Keratinocyte (primary cell): ENCODE measurements at regions not wholly inside any gene's neighbourhood (a gene's known extent, or its start where the extent isn't known, plus 50 kb on each side); places are given as distances from the start of the nearest gene placed in this dataset.

Source experiments
- DNase-seq: peaks from one replicate; pipeline ENCODE4 v3.0.0-alpha.2; 2011; ENCODE audit warnings: low read depth, missing footprints, low spot score
- FAIRE-seq: peaks from 2 replicates; lab custom pipeline; 2011; peaks lifted over from hg19 to GRCh38; lab: Jason Lieb, UNC
- H2AFZ ChIP-seq: 2 replicates; pipeline ENCODE4 v1.6.0; 2012; ENCODE audit warnings: low read length, control low read depth, inconsistent platforms; ENCODE audit not compliant: control insufficient read depth
- H3K27ac ChIP-seq: 2 replicates; pipeline ENCODE4 v1.5.1; 2011; ENCODE audit warnings: low read length; ENCODE audit not compliant: control insufficient read depth, insufficient read depth
- H3K27me3 ChIP-seq: 3 replicates; pipeline ENCODE4 v1.6.0; 2011; ENCODE audit warnings: low read length; ENCODE audit not compliant: control insufficient read depth, insufficient read depth; ENCODE audit errors: extremely low read depth
- H3K36me3 ChIP-seq, 2 experiments: 2 replicates in 1 of 2; 3 replicates in 1 of 2; pipeline ENCODE4 v1.5.1; 2011; ENCODE audit warnings: low read length in 2 of 2, mild to moderate bottlenecking in 1 of 2; ENCODE audit not compliant: control insufficient read depth in 2 of 2, insufficient read depth in 2 of 2; ENCODE audit errors: extremely low read depth in 1 of 2
- H3K4me1 ChIP-seq: 3 replicates; pipeline ENCODE4 v1.5.1; 2011; ENCODE audit warnings: low read length; ENCODE audit not compliant: control insufficient read depth, insufficient read depth; ENCODE audit errors: extremely low read depth
- H3K4me2 ChIP-seq: 3 replicates; pipeline ENCODE4 v1.6.0; 2011; ENCODE audit warnings: low read depth, low read length; ENCODE audit not compliant: control insufficient read depth, insufficient read depth; ENCODE audit errors: extremely low read depth
- H3K4me3 ChIP-seq, 3 experiments: fragments of 200-600 bp in 1 of 3; sonication (generic) in 1 of 3; 2 replicates in 2 of 3; 3 replicates in 1 of 3; pipeline ENCODE4 v1.5.1; 2011 to 2016; ENCODE audit warnings: low read length in 3 of 3, mild to moderate bottlenecking in 3 of 3, control low read depth in 2 of 3, inconsistent platforms in 1 of 3, low read depth in 1 of 3, mixed read lengths in 1 of 3, mixed run types in 1 of 3, moderate library complexity in 1 of 3; ENCODE audit not compliant: control insufficient read depth in 2 of 3, insufficient read depth in 2 of 3; ENCODE audit errors: extremely low read depth in 1 of 3
- H3K79me2 ChIP-seq: 2 replicates; pipeline ENCODE4 v1.6.0; 2012; ENCODE audit warnings: low read length; ENCODE audit not compliant: control insufficient read depth, insufficient read depth
- H3K9ac ChIP-seq: 3 replicates; pipeline ENCODE4 v1.6.0; 2011; ENCODE audit warnings: low read length; ENCODE audit not compliant: control insufficient read depth, insufficient read depth; ENCODE audit errors: extremely low read depth
- H3K9me1 ChIP-seq: 3 replicates; pipeline ENCODE4 v1.6.0; 2011; ENCODE audit warnings: low read length; ENCODE audit not compliant: control insufficient read depth, insufficient read depth; ENCODE audit errors: extremely low read depth
- H3K9me3 ChIP-seq: 2 replicates; pipeline ENCODE4 v1.5.1; 2012; ENCODE audit warnings: low read depth, low read length; ENCODE audit not compliant: control insufficient read depth
- H4K20me1 ChIP-seq: 3 replicates; pipeline ENCODE4 v1.6.0; 2011; ENCODE audit warnings: low read length; ENCODE audit not compliant: control insufficient read depth, insufficient read depth; ENCODE audit errors: extremely low read depth
- EZH2 ChIP-seq: IDR thresholded peaks from one replicate; pipeline ENCODE4 v1.6.1; 2012; ENCODE audit warnings: inconsistent platforms, mild to moderate bottlenecking, low read length, moderate library complexity
- dilution Hi-C: fragments of 300-500 bp; cut with MboI; formaldehyde crosslinking; loops from one replicate; pipeline ENCODE4 v1.7.0; 2020; ENCODE audit warnings: low sequenced_read_pairs; ENCODE audit not compliant: extremely low pct_ligation_motif_present
- TF ChIP-seq, protein P1 (sequence below), 3 experiments: IDR thresholded peaks in 1 of 3; conservative IDR thresholded peaks in 1 of 3; optimal IDR thresholded peaks in 1 of 3; 2 replicates in 2 of 3; 3 replicates in 1 of 3; pipeline versions ENCODE3 to v1.5.1; 2011; ENCODE audit warnings: low read length in 3 of 3, mild to moderate bottlenecking in 3 of 3, moderate library complexity in 2 of 3, control low read depth in 1 of 3, inconsistent platforms in 1 of 3; ENCODE audit not compliant: insufficient read depth in 2 of 3; ENCODE audit errors: extremely low read depth in 1 of 3

DNA sequence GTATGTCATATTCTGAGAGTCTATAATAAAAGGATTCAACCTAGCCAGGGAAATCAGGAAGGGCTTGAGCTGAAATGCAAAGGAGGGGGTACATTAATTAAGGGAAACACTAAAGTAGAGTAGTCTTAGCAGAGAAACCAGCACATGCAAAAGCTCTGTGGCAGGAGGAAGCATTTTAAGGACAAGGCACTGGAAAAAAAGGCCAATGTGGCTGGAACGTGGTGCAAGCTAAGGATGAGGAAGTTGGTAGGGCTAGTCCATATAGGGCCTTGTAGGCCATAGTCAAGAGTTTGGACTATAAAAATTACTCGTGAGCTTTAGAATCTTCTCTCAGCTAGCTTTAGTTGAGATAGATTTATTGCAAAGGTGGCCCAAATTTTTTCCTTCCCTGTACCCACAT is 75.2 kb upstream of the TOP1 start:
- Histone ChIP-seq H4K20me1 (no peaks in the 10 kb centered on the region), H3K9ac (no peak overlapping the region), H3K27ac (no peak overlapping the region), H3K36me3 (no peaks in the 10 kb centered on the region), H3K4me1 (peaks cover 9% of the 10 kb centered on the region), H3K79me2 (no peaks in the 10 kb centered on the region), H3K9me1 (no peaks in the 10 kb centered on the region), H3K4me2 (no peak overlapping the region), H2AFZ (no peak overlapping the region), H3K4me3 (no peak overlapping the region), H3K27me3 (no peaks in the 10 kb centered on the region), H3K9me3 (no peaks in the 10 kb centered on the region)
- FAIRE-seq (no peak), DNase-seq (no peak)
- no peak for TF ChIP-seq EZH2
- TF ChIP-seq, protein P1, sequence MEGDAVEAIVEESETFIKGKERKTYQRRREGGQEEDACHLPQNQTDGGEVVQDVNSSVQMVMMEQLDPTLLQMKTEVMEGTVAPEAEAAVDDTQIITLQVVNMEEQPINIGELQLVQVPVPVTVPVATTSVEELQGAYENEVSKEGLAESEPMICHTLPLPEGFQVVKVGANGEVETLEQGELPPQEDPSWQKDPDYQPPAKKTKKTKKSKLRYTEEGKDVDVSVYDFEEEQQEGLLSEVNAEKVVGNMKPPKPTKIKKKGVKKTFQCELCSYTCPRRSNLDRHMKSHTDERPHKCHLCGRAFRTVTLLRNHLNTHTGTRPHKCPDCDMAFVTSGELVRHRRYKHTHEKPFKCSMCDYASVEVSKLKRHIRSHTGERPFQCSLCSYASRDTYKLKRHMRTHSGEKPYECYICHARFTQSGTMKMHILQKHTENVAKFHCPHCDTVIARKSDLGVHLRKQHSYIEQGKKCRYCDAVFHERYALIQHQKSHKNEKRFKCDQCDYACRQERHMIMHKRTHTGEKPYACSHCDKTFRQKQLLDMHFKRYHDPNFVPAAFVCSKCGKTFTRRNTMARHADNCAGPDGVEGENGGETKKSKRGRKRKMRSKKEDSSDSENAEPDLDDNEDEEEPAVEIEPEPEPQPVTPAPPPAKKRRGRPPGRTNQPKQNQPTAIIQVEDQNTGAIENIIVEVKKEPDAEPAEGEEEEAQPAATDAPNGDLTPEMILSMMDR (optimal IDR thresholded peaks at IDR 0.05 in 1 of 3, IDR thresholded peaks at IDR 0.05 in 1 of 3, conservative IDR thresholded peaks at IDR 0.05 in 1 of 3; ENCODE audit: extremely low read depth in 1 of 3, insufficient read depth in 2 of 3, low read length in 3 of 3) = no peak
- dilution Hi-C loops = no loop called here

DNA sequence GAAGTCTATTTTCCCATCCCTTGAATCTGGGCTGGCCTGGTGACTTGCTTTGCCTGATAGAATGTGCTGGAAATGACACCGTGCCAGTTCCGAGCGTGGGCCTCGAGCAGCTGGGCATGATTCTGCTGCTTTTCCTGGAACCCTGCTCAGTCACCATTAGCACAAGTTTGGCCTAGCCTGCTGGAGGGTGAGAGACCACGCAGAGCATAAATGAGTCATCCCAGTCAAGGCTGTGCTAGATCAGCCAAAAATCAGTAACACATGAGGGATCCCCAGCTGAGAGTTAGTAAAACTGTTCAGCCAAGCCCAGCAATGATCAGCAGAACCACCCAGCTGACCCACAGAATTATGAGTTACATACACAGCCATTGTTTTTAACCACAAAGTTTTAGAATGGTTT is 74.8 kb upstream of the TOP1 start:
- no peak for DNase-seq
- H2AFZ ChIP-seq = no peak overlapping the region
- H3K4me2 ChIP-seq = no peak overlapping the region
- peaks cover 6% of the 10 kb centered on the region for H3K4me1 ChIP-seq
- H3K79me2 ChIP-seq = no peaks in the 10 kb centered on the region
- no peaks in the 10 kb centered on the region for H3K27me3 ChIP-seq
- no peaks in the 10 kb centered on the region for H4K20me1 ChIP-seq
- H3K9me1 ChIP-seq = no peaks in the 10 kb centered on the region
- H3K4me3 ChIP-seq = no peak overlapping the region
- no peak overlapping the region for H3K9ac ChIP-seq
- H3K36me3 ChIP-seq = no peaks in the 10 kb centered on the region
- no peaks in the 10 kb centered on the region for H3K9me3 ChIP-seq
- no peak for FAIRE-seq
- no peak for TF ChIP-seq EZH2
- TF ChIP-seq, protein P1 (optimal IDR thresholded peaks at IDR 0.05 in 1 of 3, IDR thresholded peaks at IDR 0.05 in 1 of 3, conservative IDR thresholded peaks at IDR 0.05 in 1 of 3; ENCODE audit: extremely low read depth in 1 of 3, insufficient read depth in 2 of 3, low read length in 3 of 3) = no peak
- no peak overlapping the region for H3K27ac ChIP-seq
- dilution Hi-C loops = no loop called here
